ENCODE measurements at regions not wholly inside any gene's neighbourhood (a gene's known extent, or its start where the extent isn't known, plus 50 kb on each side); places are given as distances from the start of the nearest gene placed in this dataset.

GRCh38 chr12:114838480-114838879 lies 154.5 kb upstream of the TBX3 start:
- no peak for TF ChIP-seq POLR2A (IDR thresholded peaks at IDR 0.05)
- TF ChIP-seq CTCF (IDR thresholded peaks at IDR 0.05), result no peak

Data from lower leg skin (tissue), 3 donors.